MM.1S (cell line): ENCODE measurements at regions not wholly inside any gene's neighbourhood (a gene's known extent, or its start where the extent isn't known, plus 50 kb on each side); places are given as distances from the start of the nearest gene placed in this dataset.

Source experiments
- EZH2 ChIP-seq: fragments of 300-600 bp; sonication (generic); optimal IDR thresholded peaks from 2 replicates; pipeline ENCODE3; 2017; ENCODE audit warnings: low read depth, mild to moderate bottlenecking, antibody characterized with exemption, low read length, mixed read lengths
- TF ChIP-seq, protein P1 (sequence below): fragments of 300-600 bp; sonication (generic); IDR thresholded peaks from 2 replicates; pipeline ENCODE4 v1.5.1; 2016; ENCODE audit warnings: antibody characterized with exemption, low read length, mixed read lengths

DNA sequence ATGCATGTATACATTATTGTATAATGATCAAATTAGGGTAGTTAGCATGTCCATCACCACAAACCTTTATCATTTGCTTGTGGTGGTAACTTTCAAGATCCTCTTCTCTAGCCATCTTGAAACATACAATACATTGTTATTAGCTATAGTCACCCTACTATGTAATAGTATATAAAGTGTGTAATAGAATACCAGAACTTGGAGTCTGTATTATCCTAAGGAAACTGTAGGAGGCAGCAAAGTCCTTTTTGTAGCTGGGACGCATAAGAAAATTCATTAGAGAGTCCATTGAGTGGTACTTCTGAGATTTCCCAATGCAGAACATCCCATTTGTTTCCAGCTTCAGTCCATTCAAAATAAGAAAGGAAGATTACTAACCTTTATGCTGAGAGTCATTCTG, 325.9 kb upstream of the LRFN5 start:
- TF ChIP-seq, protein P1, sequence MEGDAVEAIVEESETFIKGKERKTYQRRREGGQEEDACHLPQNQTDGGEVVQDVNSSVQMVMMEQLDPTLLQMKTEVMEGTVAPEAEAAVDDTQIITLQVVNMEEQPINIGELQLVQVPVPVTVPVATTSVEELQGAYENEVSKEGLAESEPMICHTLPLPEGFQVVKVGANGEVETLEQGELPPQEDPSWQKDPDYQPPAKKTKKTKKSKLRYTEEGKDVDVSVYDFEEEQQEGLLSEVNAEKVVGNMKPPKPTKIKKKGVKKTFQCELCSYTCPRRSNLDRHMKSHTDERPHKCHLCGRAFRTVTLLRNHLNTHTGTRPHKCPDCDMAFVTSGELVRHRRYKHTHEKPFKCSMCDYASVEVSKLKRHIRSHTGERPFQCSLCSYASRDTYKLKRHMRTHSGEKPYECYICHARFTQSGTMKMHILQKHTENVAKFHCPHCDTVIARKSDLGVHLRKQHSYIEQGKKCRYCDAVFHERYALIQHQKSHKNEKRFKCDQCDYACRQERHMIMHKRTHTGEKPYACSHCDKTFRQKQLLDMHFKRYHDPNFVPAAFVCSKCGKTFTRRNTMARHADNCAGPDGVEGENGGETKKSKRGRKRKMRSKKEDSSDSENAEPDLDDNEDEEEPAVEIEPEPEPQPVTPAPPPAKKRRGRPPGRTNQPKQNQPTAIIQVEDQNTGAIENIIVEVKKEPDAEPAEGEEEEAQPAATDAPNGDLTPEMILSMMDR = no peak
- TF ChIP-seq EZH2 = no peak
